BE2C (cell line): ENCODE measurements at regions not wholly inside any gene's neighbourhood (a gene's known extent, or its start where the extent isn't known, plus 50 kb on each side); places are given as distances from the start of the nearest gene placed in this dataset.

Experiments used
- DNase-seq: peaks from one replicate; pipeline ENCODE4 v3.0.0-alpha.2; 2020
- H3K27me3 ChIP-seq: fragments of 250-450 bp; sonication (Bioruptor Pico); 2 replicates; pipeline ENCODE4 v1.5.1; 2020; ENCODE audit warnings: mild to moderate bottlenecking
- H3K36me3 ChIP-seq: fragments of 250-450 bp; sonication (Bioruptor Pico); 2 replicates; pipeline ENCODE4 v1.5.1; 2020; ENCODE audit warnings: mild to moderate bottlenecking
- H3K4me1 ChIP-seq: fragments of 250-450 bp; sonication (Bioruptor Pico); 2 replicates; pipeline ENCODE4 v1.5.1; 2020
- H3K4me3 ChIP-seq: 2 replicates; pipeline ENCODE4 v1.5.1; 2011; ENCODE audit warnings: low read depth, low read length
- H3K9me3 ChIP-seq: fragments of 250-450 bp; sonication (Bioruptor Pico); 2 replicates; pipeline ENCODE4 v1.5.1; 2020
- CTCF ChIP-seq: IDR thresholded peaks from 2 replicates; pipeline ENCODE4 v1.5.1; 2012; ENCODE audit warnings: mild to moderate bottlenecking, low read depth, low read length

- Histone ChIP-seq H3K27me3 (no peaks in the 10 kb centered on the region), H3K4me3 (peak overlapping the region; percentile 36), H3K9me3 (no peaks in the 10 kb centered on the region), H3K36me3 (no peaks in the 10 kb centered on the region), H3K4me1 (peaks cover 23% of the 10 kb centered on the region)
- DNase-seq: no peak
- no peak for TF ChIP-seq CTCF
Measured at GRCh38 chr2:13584020-13584419, 867.3 kb downstream of the TRIB2 start.

- H3K9me3 ChIP-seq: no peaks in the 10 kb centered on the region
- peaks cover 23% of the 10 kb centered on the region for H3K4me1 ChIP-seq
- no peaks in the 10 kb centered on the region for H3K27me3 ChIP-seq
- H3K36me3 ChIP-seq: no peaks in the 10 kb centered on the region
- H3K4me3 ChIP-seq: no peak overlapping the region
- no peak for TF ChIP-seq CTCF
- no peak for DNase-seq
Measured at GRCh38 chr2:13585732-13586131, 869.0 kb downstream of the TRIB2 start.

- DNase-seq: no peak
- Histone ChIP-seq H3K27me3 (no peaks in the 10 kb centered on the region), H3K36me3 (no peaks in the 10 kb centered on the region), H3K9me3 (no peaks in the 10 kb centered on the region), H3K4me1 (peaks cover 12% of the 10 kb centered on the region), H3K4me3 (no peak overlapping the region)
- TF ChIP-seq CTCF: no peak
Measured at GRCh38 chr2:13596233-13596632, 879.5 kb downstream of the TRIB2 start.

- TF ChIP-seq CTCF: no peak
- H3K4me1 ChIP-seq: peaks cover 12% of the 10 kb centered on the region
- DNase-seq: no peak
- no peaks in the 10 kb centered on the region for H3K27me3 ChIP-seq
- H3K4me3 ChIP-seq: no peak overlapping the region
- H3K9me3 ChIP-seq: no peaks in the 10 kb centered on the region
- no peaks in the 10 kb centered on the region for H3K36me3 ChIP-seq
Measured at GRCh38 chr2:13597176-13597575, 880.4 kb downstream of the TRIB2 start.

GRCh38 chr2:13601506-13601905 lies 884.8 kb downstream of the TRIB2 start:
- Histone ChIP-seq H3K36me3 (no peaks in the 10 kb centered on the region), H3K9me3 (no peaks in the 10 kb centered on the region), H3K4me3 (no peak overlapping the region), H3K4me1 (peaks cover 28% of the 10 kb centered on the region), H3K27me3 (no peaks in the 10 kb centered on the region)
- no peak for TF ChIP-seq CTCF
- no peak for DNase-seq

- Histone ChIP-seq H3K27me3 (no peaks in the 10 kb centered on the region), H3K9me3 (no peaks in the 10 kb centered on the region), H3K4me1 (peaks cover 32% of the 10 kb centered on the region), H3K36me3 (peaks cover 4% of the 10 kb centered on the region), H3K4me3 (no peak overlapping the region)
- no peak for DNase-seq
- no peak for TF ChIP-seq CTCF
Measured at GRCh38 chr2:13604951-13605661, 888.4 kb downstream of the TRIB2 start.
